ENCODE measurements at regions not wholly inside any gene's neighbourhood (a gene's known extent, or its start where the extent isn't known, plus 50 kb on each side); places are given as distances from the start of the nearest gene placed in this dataset.
"Not testable (repeated sequence)": the region's sequence is repeated elsewhere in the genome, so short reads cannot be mapped to it uniquely, and the experiment has no call there.

DNA sequence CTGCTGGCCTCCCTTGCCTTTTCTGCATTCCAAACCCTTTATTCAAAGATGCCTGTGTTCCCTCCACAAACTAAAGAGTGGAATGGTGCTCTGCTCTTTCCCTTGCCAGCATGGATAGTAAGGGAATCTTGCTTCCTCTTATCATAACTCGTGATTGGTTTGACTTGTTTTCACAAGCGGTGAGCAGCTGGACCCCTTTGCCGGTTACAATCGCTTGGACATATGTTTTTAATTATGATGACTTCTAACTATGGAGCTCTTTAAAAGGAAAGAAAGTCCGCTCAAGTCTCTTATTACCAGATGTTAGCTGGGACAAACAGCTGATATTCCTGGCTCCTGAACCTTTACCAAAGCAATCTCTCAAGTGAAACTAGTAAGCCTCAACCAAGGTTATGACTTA lies 1094.7 kb downstream of the UQCRFS1 start:
- Histone ChIP-seq H3K27ac (ENCODE audit: low read depth, low read length) (no peak overlapping the region), H3K4me1 (ENCODE audit: insufficient read depth, low read length) (no peaks in the 10 kb centered on the region), H3K4me3 (ENCODE audit: insufficient read depth, low read length) (no peak overlapping the region), H3K79me2 (ENCODE audit: insufficient read depth, low read length) (no peaks in the 10 kb centered on the region), H4K20me1 (ENCODE audit: insufficient read depth, low read length) (no peaks in the 10 kb centered on the region), H3K36me3 (ENCODE audit: insufficient read depth, low read length) (no peaks in the 10 kb centered on the region), H3K4me2 (ENCODE audit: insufficient read depth, low read length) (no peak overlapping the region), H3K27me3 (ENCODE audit: insufficient read depth, low read length) (no peaks in the 10 kb centered on the region), H2AFZ (ENCODE audit: low read length) (no peak overlapping the region), H3K9me3 (ENCODE audit: low read depth, low read length) (peaks cover 2% of the 10 kb centered on the region)
- DNase-seq (ENCODE audit: insufficient read length, low spot score, missing footprints): no peak
- TF ChIP-seq, protein P1, sequence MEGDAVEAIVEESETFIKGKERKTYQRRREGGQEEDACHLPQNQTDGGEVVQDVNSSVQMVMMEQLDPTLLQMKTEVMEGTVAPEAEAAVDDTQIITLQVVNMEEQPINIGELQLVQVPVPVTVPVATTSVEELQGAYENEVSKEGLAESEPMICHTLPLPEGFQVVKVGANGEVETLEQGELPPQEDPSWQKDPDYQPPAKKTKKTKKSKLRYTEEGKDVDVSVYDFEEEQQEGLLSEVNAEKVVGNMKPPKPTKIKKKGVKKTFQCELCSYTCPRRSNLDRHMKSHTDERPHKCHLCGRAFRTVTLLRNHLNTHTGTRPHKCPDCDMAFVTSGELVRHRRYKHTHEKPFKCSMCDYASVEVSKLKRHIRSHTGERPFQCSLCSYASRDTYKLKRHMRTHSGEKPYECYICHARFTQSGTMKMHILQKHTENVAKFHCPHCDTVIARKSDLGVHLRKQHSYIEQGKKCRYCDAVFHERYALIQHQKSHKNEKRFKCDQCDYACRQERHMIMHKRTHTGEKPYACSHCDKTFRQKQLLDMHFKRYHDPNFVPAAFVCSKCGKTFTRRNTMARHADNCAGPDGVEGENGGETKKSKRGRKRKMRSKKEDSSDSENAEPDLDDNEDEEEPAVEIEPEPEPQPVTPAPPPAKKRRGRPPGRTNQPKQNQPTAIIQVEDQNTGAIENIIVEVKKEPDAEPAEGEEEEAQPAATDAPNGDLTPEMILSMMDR (IDR thresholded peaks at IDR 0.05; ENCODE audit: extremely low read depth, low read depth, low read length): no peak

GRCh38 chr19:28117143-28117542 lies 1095.8 kb downstream of the UQCRFS1 start:
- Histone ChIP-seq H3K27me3 (ENCODE audit: insufficient read depth, low read length) (no peaks in the 10 kb centered on the region), H3K4me3 (ENCODE audit: insufficient read depth, low read length) (no peak overlapping the region), H3K27ac (ENCODE audit: low read depth, low read length) (no peak overlapping the region), H3K4me2 (ENCODE audit: insufficient read depth, low read length) (no peak overlapping the region), H2AFZ (ENCODE audit: low read length) (no peak overlapping the region), H4K20me1 (ENCODE audit: insufficient read depth, low read length) (no peaks in the 10 kb centered on the region), H3K79me2 (ENCODE audit: insufficient read depth, low read length) (no peaks in the 10 kb centered on the region), H3K4me1 (ENCODE audit: insufficient read depth, low read length) (no peaks in the 10 kb centered on the region), H3K36me3 (ENCODE audit: insufficient read depth, low read length) (no peaks in the 10 kb centered on the region), H3K9me3 (ENCODE audit: low read depth, low read length) (peaks cover 2% of the 10 kb centered on the region)
- TF ChIP-seq, protein P1 (IDR thresholded peaks at IDR 0.05; ENCODE audit: extremely low read depth, low read depth, low read length): no peak
- DNase-seq (ENCODE audit: insufficient read length, low spot score, missing footprints): no peak

GRCh38 chr19:28116379-28116778 lies 1096.6 kb downstream of the UQCRFS1 start:
- H4K20me1 ChIP-seq (ENCODE audit: insufficient read depth, low read length); DNase-seq (ENCODE audit: insufficient read length, low spot score, missing footprints); H3K9me3 ChIP-seq (ENCODE audit: low read depth, low read length); H3K4me3 ChIP-seq (ENCODE audit: insufficient read depth, low read length); H3K79me2 ChIP-seq (ENCODE audit: insufficient read depth, low read length); H3K27ac ChIP-seq (ENCODE audit: low read depth, low read length); H3K4me2 ChIP-seq (ENCODE audit: insufficient read depth, low read length); H3K36me3 ChIP-seq (ENCODE audit: insufficient read depth, low read length); H2AFZ ChIP-seq (ENCODE audit: low read length); H3K4me1 ChIP-seq (ENCODE audit: insufficient read depth, low read length); H3K27me3 ChIP-seq (ENCODE audit: insufficient read depth, low read length): not testable (repeated sequence)

- TF ChIP-seq, protein P1 (IDR thresholded peaks at IDR 0.05; ENCODE audit: extremely low read depth, low read depth, low read length): no peak
- Histone ChIP-seq H3K4me2 (ENCODE audit: insufficient read depth, low read length) (no peak overlapping the region), H2AFZ (ENCODE audit: low read length) (no peak overlapping the region)
Observed at GRCh38 chr19:28103921-28104320, 1109.0 kb downstream of the UQCRFS1 start.

GRCh38 chr19:28084659-28085157 lies 1128.2 kb downstream of the UQCRFS1 start:
- H3K9me3 ChIP-seq (ENCODE audit: low read depth, low read length); H3K27ac ChIP-seq (ENCODE audit: low read depth, low read length); H3K4me3 ChIP-seq (ENCODE audit: insufficient read depth, low read length); H2AFZ ChIP-seq (ENCODE audit: low read length); H3K79me2 ChIP-seq (ENCODE audit: insufficient read depth, low read length); H4K20me1 ChIP-seq (ENCODE audit: insufficient read depth, low read length); H3K36me3 ChIP-seq (ENCODE audit: insufficient read depth, low read length); H3K4me2 ChIP-seq (ENCODE audit: insufficient read depth, low read length); H3K4me1 ChIP-seq (ENCODE audit: insufficient read depth, low read length); H3K27me3 ChIP-seq (ENCODE audit: insufficient read depth, low read length); DNase-seq (ENCODE audit: insufficient read length, low spot score, missing footprints): not testable (repeated sequence)

More at GRCh38 chr19:28103921-28104320, 1109.0 kb downstream of the UQCRFS1 start:
- no peaks in the 10 kb centered on the region for H3K4me1 ChIP-seq (ENCODE audit: insufficient read depth, low read length)
- no peaks in the 10 kb centered on the region for H3K27me3 ChIP-seq (ENCODE audit: insufficient read depth, low read length)
- no peaks in the 10 kb centered on the region for H3K36me3 ChIP-seq (ENCODE audit: insufficient read depth, low read length)
- H3K79me2 ChIP-seq (ENCODE audit: insufficient read depth, low read length): no peaks in the 10 kb centered on the region
- no peak overlapping the region for H3K4me3 ChIP-seq (ENCODE audit: insufficient read depth, low read length)
- no peaks in the 10 kb centered on the region for H4K20me1 ChIP-seq (ENCODE audit: insufficient read depth, low read length)
- H3K27ac ChIP-seq (ENCODE audit: low read depth, low read length): no peak overlapping the region
- no peak for DNase-seq (ENCODE audit: insufficient read length, low spot score, missing footprints)
- no peaks in the 10 kb centered on the region for H3K9me3 ChIP-seq (ENCODE audit: low read depth, low read length)

Data from osteoblast (primary cell).